Spleen (tissue), 7 donors: ENCODE measurements at regions not wholly inside any gene's neighbourhood (a gene's known extent, or its start where the extent isn't known, plus 50 kb on each side); places are given as distances from the start of the nearest gene placed in this dataset.

Experiments
- CTCF ChIP-seq, 11 experiments: fragments of 200-600 bp in 7 of 11; fragments of 450-650 bp in 4 of 11; sonication (generic) in 4 of 11; IDR thresholded peaks in 8 of 11; conservative IDR thresholded peaks in 3 of 11; 1 replicate in 7 of 11; 2 replicates in 4 of 11; pipeline versions ENCODE4 v1.4.0 to v1.8.0; 2016 to 2021; ENCODE audit warnings: antibody characterized with exemption in 11 of 11, inconsistent platforms in 4 of 11, mild to moderate bottlenecking in 1 of 11
- POLR2A ChIP-seq, 3 donors: fragments of 450-650 bp; IDR thresholded peaks; one replicate each; pipeline ENCODE4 v1.5.1; 2017; ENCODE audit warnings: antibody characterized with exemption in 3 of 3, mild to moderate bottlenecking in 1 of 3
- donor health status: DM: no; HTN: no; CAD: no; lungs with moderate emphysema.
- donor health status: DM: no; HTN: no; CAD: no.
- donor health status: DM: no; HTN: no; CAD: no.

- TF ChIP-seq CTCF (IDR thresholded peaks at IDR 0.05 in 8 of 11, conservative IDR thresholded peaks at IDR 0.05 in 3 of 11) (no peak), POLR2A (IDR thresholded peaks at IDR 0.05) (no peak)
Observed at GRCh38 chr9:8237096-8237495, 437.5 kb upstream of the DMAC1 start.
